Activated naive CD4-positive, alpha-beta T cell treated with anti-CD3 and anti-CD28 coated beads, Interleukin-2, amount 10 ng/mL, durations not matched to agents 7 days and 5 days (primary cell): ENCODE measurements at regions not wholly inside any gene's neighbourhood (a gene's known extent, or its start where the extent isn't known, plus 50 kb on each side); places are given as distances from the start of the nearest gene placed in this dataset.
"Not testable (repeated sequence)": the region's sequence is repeated elsewhere in the genome, so short reads cannot be mapped to it uniquely, and the experiment has no call there.

Experiments
- CTCF ChIA-PET: fragments of 350-600 bp; sonication (Branson Sonifier 250); formaldehyde crosslinking; loops from one replicate; lab custom pipeline; 2021; ENCODE audit warnings: antibody characterized with exemption; lab: Charles Lee
- DNase-seq: peaks from one replicate; pipeline ENCODE4 v3.0.0-alpha.2; 2020
- H3K27ac Mint-ChIP-seq: one replicate; pipeline ENCODE4 v1.8.0; 2021; ENCODE audit warnings: mild to moderate bottlenecking, moderate library complexity, mixed read lengths
- H3K27me3 Mint-ChIP-seq: one replicate; pipeline ENCODE4 v1.8.0; 2021; ENCODE audit warnings: mild to moderate bottlenecking, mixed read lengths
- H3K36me3 Mint-ChIP-seq: one replicate; pipeline ENCODE4 v1.8.0; 2021; ENCODE audit warnings: mixed read lengths
- H3K4me1 Mint-ChIP-seq: one replicate; pipeline ENCODE4 v1.8.0; 2021; ENCODE audit warnings: mixed read lengths
- H3K4me3 Mint-ChIP-seq: one replicate; pipeline ENCODE4 v1.8.0; 2021; ENCODE audit warnings: mild to moderate bottlenecking, moderate library complexity, mixed read lengths
- H3K9me3 Mint-ChIP-seq: one replicate; pipeline ENCODE4 v1.8.0; 2021; ENCODE audit warnings: mixed read lengths

- H3K4me1 Mint-ChIP-seq, CTCF ChIA-PET, DNase-seq, H3K27ac Mint-ChIP-seq, H3K9me3 Mint-ChIP-seq, H3K36me3 Mint-ChIP-seq, H3K4me3 Mint-ChIP-seq, H3K27me3 Mint-ChIP-seq: not testable (repeated sequence)
Observed at GRCh38 chr7:6955385-6955784, 129.3 kb upstream of the CCZ1B start.

GRCh38 chr7:6955990-6956566 is 130.0 kb upstream of the CCZ1B start:
- H3K36me3 Mint-ChIP-seq, H3K27me3 Mint-ChIP-seq, H3K4me1 Mint-ChIP-seq, CTCF ChIA-PET, H3K27ac Mint-ChIP-seq, H3K9me3 Mint-ChIP-seq, H3K4me3 Mint-ChIP-seq, DNase-seq: not testable (repeated sequence)

- CTCF ChIA-PET, result not testable (repeated sequence)
Observed at GRCh38 chr7:6958371-6958770, 132.3 kb upstream of the CCZ1B start.

GRCh38 chr7:6959942-6960341 is 133.9 kb upstream of the CCZ1B start:
- H3K4me3 Mint-ChIP-seq, H3K4me1 Mint-ChIP-seq, DNase-seq, H3K27ac Mint-ChIP-seq, H3K36me3 Mint-ChIP-seq, H3K9me3 Mint-ChIP-seq, CTCF ChIA-PET: not testable (repeated sequence)
- H3K27me3 Mint-ChIP-seq, result peaks cover 15% of the 10 kb centered on the region

More at GRCh38 chr7:6958371-6958770, 132.3 kb upstream of the CCZ1B start:
- H3K27ac Mint-ChIP-seq, H3K9me3 Mint-ChIP-seq, H3K4me3 Mint-ChIP-seq, H3K4me1 Mint-ChIP-seq, H3K36me3 Mint-ChIP-seq, DNase-seq: not testable (repeated sequence)
- peaks cover 15% of the 10 kb centered on the region for H3K27me3 Mint-ChIP-seq

GRCh38 chr7:6962871-6963270 is 136.8 kb upstream of the CCZ1B start:
- H3K36me3 Mint-ChIP-seq, CTCF ChIA-PET: not testable (repeated sequence)
- H3K27me3 Mint-ChIP-seq, result peaks cover 15% of the 10 kb centered on the region

GRCh38 chr7:6965051-6965450 is 139.0 kb upstream of the CCZ1B start:
- H3K27me3 Mint-ChIP-seq, result peaks cover 11% of the 10 kb centered on the region
- H3K4me1 Mint-ChIP-seq, H3K9me3 Mint-ChIP-seq, H3K4me3 Mint-ChIP-seq, H3K36me3 Mint-ChIP-seq, H3K27ac Mint-ChIP-seq: not testable (repeated sequence)
- CTCF ChIA-PET, result interaction anchor here (0.9 kb wide), 1 partner anchor 13 kb away, joined by 3 read pairs; no protein-coding TSS in a partner anchor
- peak; percentile 76 for DNase-seq

More at GRCh38 chr7:6962871-6963270, 136.8 kb upstream of the CCZ1B start:
- not testable (repeated sequence) for H3K4me1 Mint-ChIP-seq, DNase-seq, H3K27ac Mint-ChIP-seq, H3K9me3 Mint-ChIP-seq, H3K4me3 Mint-ChIP-seq

- CTCF ChIA-PET, H3K27me3 Mint-ChIP-seq, DNase-seq, H3K4me3 Mint-ChIP-seq, H3K27ac Mint-ChIP-seq, H3K9me3 Mint-ChIP-seq, H3K36me3 Mint-ChIP-seq, H3K4me1 Mint-ChIP-seq: not testable (repeated sequence)
Observed at GRCh38 chr7:6970180-6970579, 144.1 kb upstream of the CCZ1B start.

GRCh38 chr7:6974876-6975275 is 148.8 kb upstream of the CCZ1B start:
- H3K4me3 Mint-ChIP-seq, H3K27me3 Mint-ChIP-seq, H3K9me3 Mint-ChIP-seq, DNase-seq, H3K27ac Mint-ChIP-seq, H3K4me1 Mint-ChIP-seq, CTCF ChIA-PET, H3K36me3 Mint-ChIP-seq: not testable (repeated sequence)

- H3K27me3 Mint-ChIP-seq, CTCF ChIA-PET, H3K27ac Mint-ChIP-seq, H3K4me3 Mint-ChIP-seq, H3K36me3 Mint-ChIP-seq, H3K9me3 Mint-ChIP-seq, H3K4me1 Mint-ChIP-seq, DNase-seq: not testable (repeated sequence)
Observed at GRCh38 chr7:6975346-6975745, 149.3 kb upstream of the CCZ1B start.

- DNase-seq, CTCF ChIA-PET, H3K27me3 Mint-ChIP-seq, H3K36me3 Mint-ChIP-seq, H3K4me1 Mint-ChIP-seq, H3K27ac Mint-ChIP-seq, H3K4me3 Mint-ChIP-seq, H3K9me3 Mint-ChIP-seq: not testable (repeated sequence)
Observed at GRCh38 chr7:6977368-6977767, 151.3 kb upstream of the CCZ1B start.

GRCh38 chr7:6978326-6978725 is 152.3 kb upstream of the CCZ1B start:
- H3K4me3 Mint-ChIP-seq, H3K4me1 Mint-ChIP-seq, H3K27ac Mint-ChIP-seq, H3K27me3 Mint-ChIP-seq, CTCF ChIA-PET, H3K9me3 Mint-ChIP-seq, DNase-seq, H3K36me3 Mint-ChIP-seq: not testable (repeated sequence)

- H3K9me3 Mint-ChIP-seq, H3K4me1 Mint-ChIP-seq, H3K4me3 Mint-ChIP-seq, CTCF ChIA-PET, H3K36me3 Mint-ChIP-seq, DNase-seq, H3K27ac Mint-ChIP-seq, H3K27me3 Mint-ChIP-seq: not testable (repeated sequence)
Observed at GRCh38 chr7:6979456-6979855, 153.4 kb upstream of the CCZ1B start.

GRCh38 chr7:6982375-6982774 is 156.3 kb upstream of the CCZ1B start:
- CTCF ChIA-PET, H3K27ac Mint-ChIP-seq, H3K27me3 Mint-ChIP-seq, H3K4me1 Mint-ChIP-seq, H3K9me3 Mint-ChIP-seq, H3K36me3 Mint-ChIP-seq, H3K4me3 Mint-ChIP-seq, DNase-seq: not testable (repeated sequence)

- H3K4me1 Mint-ChIP-seq, result peaks cover 15% of the 10 kb centered on the region
- H3K27me3 Mint-ChIP-seq, H3K4me3 Mint-ChIP-seq, DNase-seq, CTCF ChIA-PET, H3K27ac Mint-ChIP-seq, H3K9me3 Mint-ChIP-seq, H3K36me3 Mint-ChIP-seq: not testable (repeated sequence)
Observed at GRCh38 chr7:6986892-6987291, 160.8 kb upstream of the CCZ1B start.

GRCh38 chr7:6988608-6989007 is 162.5 kb upstream of the CCZ1B start:
- DNase-seq, H3K27me3 Mint-ChIP-seq, H3K36me3 Mint-ChIP-seq, H3K9me3 Mint-ChIP-seq, H3K4me3 Mint-ChIP-seq, CTCF ChIA-PET, H3K27ac Mint-ChIP-seq: not testable (repeated sequence)
- peaks cover 15% of the 10 kb centered on the region for H3K4me1 Mint-ChIP-seq

GRCh38 chr7:6989968-6990367 is 163.9 kb upstream of the CCZ1B start:
- H3K9me3 Mint-ChIP-seq, CTCF ChIA-PET, H3K27ac Mint-ChIP-seq, H3K27me3 Mint-ChIP-seq, DNase-seq, H3K36me3 Mint-ChIP-seq, H3K4me3 Mint-ChIP-seq: not testable (repeated sequence)
- peaks cover 15% of the 10 kb centered on the region for H3K4me1 Mint-ChIP-seq
